Testis (tissue), 2 donors: ENCODE measurements at regions not wholly inside any gene's neighbourhood (a gene's known extent, or its start where the extent isn't known, plus 50 kb on each side); places are given as distances from the start of the nearest gene placed in this dataset.

Experiments
- DNase-seq: peaks from one replicate; pipeline ENCODE4 v3.0.0-alpha.2; 2019
- H3K27ac ChIP-seq, 2 donors: fragments of 200-600 bp; sonication (generic); one replicate each; pipeline ENCODE4 v1.5.1; 2019
- H3K27me3 ChIP-seq: fragments of 200-600 bp; sonication (generic); one replicate; pipeline ENCODE4 v1.5.1; 2019
- H3K36me3 ChIP-seq: fragments of 200-600 bp; sonication (generic); one replicate; pipeline ENCODE4 v1.5.1; 2017; ENCODE audit warnings: low read depth; ENCODE audit errors: missing control alignments
- H3K4me1 ChIP-seq: fragments of 200-600 bp; sonication (generic); one replicate; pipeline ENCODE4 v1.5.1; 2019
- H3K4me3 ChIP-seq, 2 donors: fragments of 200-600 bp; sonication (generic); one replicate each; pipeline ENCODE4 v1.5.1; 2017 to 2019
- H3K9me3 ChIP-seq: fragments of 200-600 bp; sonication (generic); one replicate; pipeline ENCODE4 v1.5.1; 2017
- POLR2A ChIP-seq: fragments of 450-650 bp; IDR thresholded peaks from one replicate; pipeline ENCODE4 v1.6.1; 2017; ENCODE audit warnings: antibody characterized with exemption, mild to moderate bottlenecking, moderate library complexity
- WGBS, 2 donors: methylation state at CpG; one replicate each; pipeline ENCODE4 v1.1.5; 2018; 5-methylcytosine and 5-hydroxymethylcytosine counted together
- intact Hi-C: fragments of 100-400 bp; cut with DNase I; formaldehyde crosslinking; loops from one replicate; pipeline ENCODE4 v1.15.1; 2023; ENCODE audit warnings: low total_unique reads
- TF ChIP-seq, protein P1 (sequence below), 3 experiments: fragments of 450-650 bp in 2 of 3; fragments of 200-600 bp in 1 of 3; sonication (generic) in 1 of 3; IDR thresholded peaks; one replicate each; pipeline ENCODE4 v1.5.1; 2016 to 2019; ENCODE audit warnings: antibody characterized with exemption in 3 of 3, mild to moderate bottlenecking in 2 of 3, moderate library complexity in 1 of 3

DNA sequence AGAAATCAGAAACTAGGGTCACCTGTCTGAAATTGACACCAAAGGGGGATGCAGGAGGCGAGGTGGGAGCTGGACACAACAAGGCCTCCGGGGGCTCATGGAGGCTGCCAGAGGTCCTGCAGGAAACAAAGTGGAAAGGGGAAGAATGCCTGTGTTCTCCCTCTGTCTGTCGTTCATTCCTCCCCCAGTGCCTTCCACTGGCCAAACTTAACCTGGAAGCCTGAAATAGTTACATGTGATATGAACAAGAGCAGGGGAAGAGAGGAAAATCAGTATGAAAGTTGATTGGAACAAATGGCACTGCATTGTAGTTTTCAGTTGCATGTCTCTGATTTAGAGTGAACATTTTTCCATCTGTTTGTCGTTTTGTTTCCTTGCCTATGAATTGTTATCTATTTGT is 502.0 kb upstream of the CFAP20DC start:
- H3K9me3 ChIP-seq = no peaks in the 10 kb centered on the region
- no peaks in the 10 kb centered on the region for H3K27me3 ChIP-seq
- H3K4me1 ChIP-seq = no peaks in the 10 kb centered on the region
- no peaks in the 10 kb centered on the region for H3K36me3 ChIP-seq
- no peak overlapping the region for H3K4me3 ChIP-seq
- intact Hi-C loops = no loop called here
- DNase-seq = no peak
- TF ChIP-seq, protein P1, sequence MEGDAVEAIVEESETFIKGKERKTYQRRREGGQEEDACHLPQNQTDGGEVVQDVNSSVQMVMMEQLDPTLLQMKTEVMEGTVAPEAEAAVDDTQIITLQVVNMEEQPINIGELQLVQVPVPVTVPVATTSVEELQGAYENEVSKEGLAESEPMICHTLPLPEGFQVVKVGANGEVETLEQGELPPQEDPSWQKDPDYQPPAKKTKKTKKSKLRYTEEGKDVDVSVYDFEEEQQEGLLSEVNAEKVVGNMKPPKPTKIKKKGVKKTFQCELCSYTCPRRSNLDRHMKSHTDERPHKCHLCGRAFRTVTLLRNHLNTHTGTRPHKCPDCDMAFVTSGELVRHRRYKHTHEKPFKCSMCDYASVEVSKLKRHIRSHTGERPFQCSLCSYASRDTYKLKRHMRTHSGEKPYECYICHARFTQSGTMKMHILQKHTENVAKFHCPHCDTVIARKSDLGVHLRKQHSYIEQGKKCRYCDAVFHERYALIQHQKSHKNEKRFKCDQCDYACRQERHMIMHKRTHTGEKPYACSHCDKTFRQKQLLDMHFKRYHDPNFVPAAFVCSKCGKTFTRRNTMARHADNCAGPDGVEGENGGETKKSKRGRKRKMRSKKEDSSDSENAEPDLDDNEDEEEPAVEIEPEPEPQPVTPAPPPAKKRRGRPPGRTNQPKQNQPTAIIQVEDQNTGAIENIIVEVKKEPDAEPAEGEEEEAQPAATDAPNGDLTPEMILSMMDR (IDR thresholded peaks at IDR 0.05) = no peak
- TF ChIP-seq POLR2A = no peak
- H3K27ac ChIP-seq = no peak overlapping the region
- WGBS, 2 donors = 76 to 83% methylated on average over 4 of the region's 4 CpGs

DNA sequence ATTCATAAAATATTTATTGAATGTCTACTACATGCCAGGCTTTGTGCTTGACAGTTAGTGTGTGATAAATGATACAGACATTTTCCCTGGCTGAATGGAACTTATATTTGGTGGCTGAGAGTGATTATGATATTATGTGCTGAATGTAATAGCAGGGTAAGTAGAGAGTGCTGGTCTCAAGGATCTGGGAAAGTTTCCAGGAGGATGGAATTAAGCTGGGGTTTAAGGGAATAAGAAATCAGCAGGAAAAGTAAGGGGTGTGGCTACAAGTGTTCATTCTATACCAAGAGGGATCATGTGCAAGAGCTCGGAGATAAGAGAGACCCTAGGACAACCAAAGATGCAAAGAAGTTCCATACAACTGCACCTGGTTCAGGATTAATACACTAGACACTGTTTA is 500.1 kb upstream of the CFAP20DC start:
- Histone ChIP-seq H3K36me3 (no peaks in the 10 kb centered on the region), H3K4me3 (no peak overlapping the region), H3K27ac (no peak overlapping the region), H3K27me3 (no peaks in the 10 kb centered on the region), H3K4me1 (no peaks in the 10 kb centered on the region), H3K9me3 (no peaks in the 10 kb centered on the region)
- intact Hi-C loops = no loop called here
- no peak for TF ChIP-seq POLR2A
- TF ChIP-seq, protein P1 (IDR thresholded peaks at IDR 0.05) = no peak
- WGBS, 2 donors = 59 to 89% methylated on average over 1 of the region's 1 CpG
- no peak for DNase-seq

DNA sequence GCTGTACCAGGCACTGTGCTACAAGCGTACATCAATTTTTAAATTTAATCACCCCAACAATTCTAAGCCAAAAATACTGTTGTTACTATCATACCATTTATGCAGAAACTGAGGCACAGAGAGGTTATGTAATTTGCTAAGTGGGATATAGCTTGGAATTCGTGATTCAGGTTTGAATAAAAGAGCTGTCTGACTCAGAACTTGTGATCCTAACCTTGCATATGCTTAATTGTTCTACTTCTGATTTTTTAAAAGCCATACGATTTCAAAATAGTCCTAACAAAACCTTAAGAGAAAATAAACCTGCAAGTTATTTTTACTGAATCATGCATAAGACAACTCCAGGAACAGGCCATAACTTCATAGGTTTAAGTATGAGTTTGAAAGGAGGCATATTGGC is 498.0 kb upstream of the CFAP20DC start:
- WGBS, 2 donors = 88 to 91% methylated on average over 3 of the region's 3 CpGs
- no peak overlapping the region for H3K4me3 ChIP-seq
- H3K4me1 ChIP-seq = no peaks in the 10 kb centered on the region
- intact Hi-C loops = no loop called here
- H3K27me3 ChIP-seq = no peaks in the 10 kb centered on the region
- DNase-seq = no peak
- H3K36me3 ChIP-seq = no peaks in the 10 kb centered on the region
- H3K9me3 ChIP-seq = no peaks in the 10 kb centered on the region
- H3K27ac ChIP-seq = no peak overlapping the region
- TF ChIP-seq, protein P1 (IDR thresholded peaks at IDR 0.05) = no peak
- TF ChIP-seq POLR2A = no peak

DNA sequence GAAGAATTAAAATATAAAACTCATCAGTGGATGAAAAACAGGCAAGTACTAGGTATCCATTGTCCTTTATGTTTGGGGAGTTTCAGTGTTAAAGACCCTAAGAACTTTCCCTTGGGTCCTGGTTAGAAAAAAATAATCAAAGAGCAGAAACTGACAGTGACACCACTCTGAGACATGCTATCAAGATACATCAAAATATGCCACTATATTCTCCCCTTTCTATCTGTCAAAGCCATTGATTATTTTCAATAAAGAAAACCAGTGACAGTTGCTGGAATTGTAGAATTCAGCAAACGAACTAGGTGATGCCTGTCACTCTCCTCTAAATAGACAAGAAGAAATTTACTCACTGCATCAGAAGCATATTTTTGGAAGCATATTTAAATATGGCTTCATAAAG is 496.7 kb upstream of the CFAP20DC start:
- WGBS, 2 donors = 95% methylated on average over 1 of the region's 1 CpG
- intact Hi-C loops = no loop called here
- Histone ChIP-seq H3K36me3 (no peaks in the 10 kb centered on the region), H3K27ac (no peak overlapping the region), H3K27me3 (no peaks in the 10 kb centered on the region), H3K9me3 (no peaks in the 10 kb centered on the region), H3K4me1 (no peaks in the 10 kb centered on the region), H3K4me3 (no peak overlapping the region)
- TF ChIP-seq, protein P1 (IDR thresholded peaks at IDR 0.05) = no peak
- no peak for TF ChIP-seq POLR2A
- DNase-seq = no peak

DNA sequence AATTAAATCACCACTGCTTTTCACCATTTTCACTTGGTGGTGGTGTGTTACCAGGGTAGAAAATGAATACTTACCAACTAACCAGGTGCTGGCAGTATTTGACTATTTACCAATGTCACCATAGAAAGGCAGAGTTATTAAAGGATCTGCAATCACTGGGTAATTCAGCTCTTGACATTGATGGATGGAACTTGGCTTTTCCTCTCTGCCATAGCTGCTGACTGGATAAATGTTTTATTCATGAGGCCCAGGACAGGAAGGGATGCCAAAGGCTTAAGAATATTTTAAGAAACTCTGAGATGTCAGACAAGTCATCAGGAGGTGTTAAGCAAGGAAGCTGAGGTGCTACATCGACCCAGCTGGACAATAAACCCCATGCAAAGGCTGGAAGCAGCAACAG is 495.5 kb upstream of the CFAP20DC start:
- TF ChIP-seq POLR2A = no peak
- TF ChIP-seq, protein P1 (IDR thresholded peaks at IDR 0.05) = no peak
- H3K27me3 ChIP-seq = no peaks in the 10 kb centered on the region
- H3K9me3 ChIP-seq = no peaks in the 10 kb centered on the region
- no peak for DNase-seq
- intact Hi-C loops = no loop called here
- 74 to 95% methylated on average over 1 of the region's 1 CpG for WGBS, 2 donors
- H3K36me3 ChIP-seq = no peaks in the 10 kb centered on the region
- H3K27ac ChIP-seq = no peak overlapping the region
- H3K4me3 ChIP-seq = no peak overlapping the region
- no peaks in the 10 kb centered on the region for H3K4me1 ChIP-seq
